Endothelial cell of hepatic sinusoid (primary cell): ENCODE measurements at regions not wholly inside any gene's neighbourhood (a gene's known extent, or its start where the extent isn't known, plus 50 kb on each side); places are given as distances from the start of the nearest gene placed in this dataset.
"Not testable (repeated sequence)": the region's sequence is repeated elsewhere in the genome, so short reads cannot be mapped to it uniquely, and the experiment has no call there.

Experiments
- in situ Hi-C: cut with HindIII; loops from 2 replicates; pipeline ENCODE4 v1.10.0; 2017; ENCODE audit warnings: low sequenced_read_pairs

- in situ Hi-C loops: no loop called here
Observed at GRCh38 chr9:102941868-102942267, 53.3 kb upstream of the CYLC2 start.

- in situ Hi-C loops: no loop called here
Observed at GRCh38 chr9:102922526-102922925, 72.6 kb upstream of the CYLC2 start.

GRCh38 chr9:102911185-102911584 lies 83.9 kb upstream of the CYLC2 start:
- in situ Hi-C loops: no loop called here

- in situ Hi-C loops: not testable (repeated sequence)
Observed at GRCh38 chr9:102905795-102906194, 89.3 kb upstream of the CYLC2 start.

- in situ Hi-C loops: no loop called here
Observed at GRCh38 chr9:102892025-102892424, 103.1 kb upstream of the CYLC2 start.

GRCh38 chr9:102888747-102889146 lies 106.4 kb upstream of the CYLC2 start:
- in situ Hi-C loops: not testable (repeated sequence)

GRCh38 chr9:102875687-102876086 lies 119.4 kb upstream of the CYLC2 start:
- in situ Hi-C loops: no loop called here

DNA sequence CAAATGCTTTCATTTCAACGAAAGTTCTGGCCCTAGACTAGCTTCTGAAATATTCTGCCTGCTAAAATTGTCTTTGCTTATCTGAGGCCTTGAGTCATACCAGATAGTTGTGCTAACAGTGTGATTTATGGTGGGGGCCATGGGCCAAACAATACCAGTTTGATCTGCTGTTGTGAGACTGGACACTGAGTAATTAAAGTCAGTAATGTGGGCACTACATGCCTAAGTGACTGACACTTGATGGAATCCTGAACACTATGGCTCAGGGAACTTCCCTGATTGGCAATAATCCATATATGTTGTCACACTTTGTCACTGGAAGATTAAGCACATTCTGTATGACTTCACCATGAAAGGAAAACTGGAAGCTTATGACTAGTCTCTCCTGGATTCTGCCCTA lies 127.6 kb upstream of the CYLC2 start:
- in situ Hi-C loops: no loop called here

- in situ Hi-C loops: no loop called here
Observed at GRCh38 chr9:102862478-102862877, 132.7 kb upstream of the CYLC2 start.

DNA sequence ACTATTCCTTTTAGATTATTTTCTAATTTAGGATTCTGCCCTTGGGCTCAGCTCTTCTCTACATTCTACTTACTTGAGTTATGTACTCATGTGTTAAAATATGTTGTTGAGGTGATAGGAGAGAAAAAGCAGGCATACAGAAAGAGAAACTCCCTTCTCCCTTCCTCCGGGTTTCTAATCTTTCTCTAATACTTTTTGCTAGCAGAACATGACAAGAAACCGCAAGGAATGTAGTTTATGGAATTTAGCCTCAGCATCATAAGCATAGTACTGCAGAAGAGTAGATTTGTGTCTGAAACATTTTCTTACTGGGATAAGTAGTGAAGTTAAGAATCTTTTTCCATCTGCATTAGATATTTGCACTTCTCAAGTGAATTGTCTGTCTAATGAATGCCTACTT lies 139.5 kb upstream of the CYLC2 start:
- in situ Hi-C loops: no loop called here

GRCh38 chr9:102845827-102846371 lies 149.2 kb upstream of the CYLC2 start:
- in situ Hi-C loops: no loop called here

GRCh38 chr9:102844716-102845115 lies 150.4 kb upstream of the CYLC2 start:
- in situ Hi-C loops: no loop called here

DNA sequence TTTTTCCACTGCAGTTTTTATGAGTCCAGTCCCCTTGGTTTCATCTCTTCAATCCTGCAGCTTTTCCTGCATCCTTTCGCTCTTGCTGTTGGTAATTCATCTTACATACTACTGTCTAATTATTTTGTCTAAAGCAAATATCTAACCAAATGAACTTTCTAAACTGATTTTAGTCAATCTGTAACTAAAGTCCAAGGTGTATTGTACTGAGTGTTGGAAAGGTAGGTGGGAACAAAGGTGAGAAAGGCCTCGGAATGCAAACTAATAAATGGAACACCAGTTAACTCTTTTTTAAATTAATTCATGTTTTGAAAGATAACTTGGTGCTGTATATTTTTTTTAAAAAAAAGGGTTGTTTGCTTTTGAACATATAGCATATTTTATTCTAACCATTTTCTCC lies 152.7 kb upstream of the CYLC2 start:
- in situ Hi-C loops: no loop called here

- in situ Hi-C loops: no loop called here
Observed at GRCh38 chr9:102841376-102841775, 153.8 kb upstream of the CYLC2 start.

DNA sequence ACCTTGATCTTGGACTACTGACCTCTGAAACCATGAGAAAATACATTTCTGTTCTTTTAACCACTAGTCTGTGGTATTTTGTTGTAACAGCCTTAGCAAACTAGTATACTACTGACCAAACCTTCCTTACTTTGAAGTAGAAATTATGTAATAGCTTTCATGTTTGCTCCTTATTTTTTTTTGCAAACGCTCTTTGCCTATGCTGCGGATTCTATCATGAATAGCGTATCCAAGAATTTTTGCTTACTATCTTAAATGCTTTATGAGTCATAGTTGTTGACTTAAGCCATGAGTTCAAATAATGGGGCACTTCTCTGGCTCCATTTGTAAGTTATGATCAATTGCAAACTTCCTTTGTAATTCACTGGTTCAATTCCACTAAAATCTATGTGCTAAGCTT lies 154.8 kb upstream of the CYLC2 start:
- in situ Hi-C loops: no loop called here

- in situ Hi-C loops: no loop called here
Observed at GRCh38 chr9:102832814-102833213, 162.3 kb upstream of the CYLC2 start.

DNA sequence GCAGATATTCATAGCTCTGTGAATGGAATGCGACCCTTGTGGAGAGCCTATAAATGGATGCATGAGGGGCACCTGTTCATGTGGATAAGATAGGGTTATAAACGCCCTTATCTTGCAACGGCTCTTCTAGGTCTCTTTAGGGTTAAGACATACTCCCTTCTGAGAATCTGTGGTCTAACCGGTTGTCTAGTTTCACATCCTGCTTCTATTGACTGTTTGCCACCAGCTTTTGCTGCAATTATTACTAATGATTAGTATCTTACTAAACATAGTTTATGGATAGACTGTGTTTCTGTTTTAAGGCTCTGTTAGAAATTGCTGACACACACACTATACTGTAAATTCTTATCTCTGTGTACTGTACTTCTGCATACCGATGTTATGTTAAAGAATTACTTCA lies 198.9 kb upstream of the CYLC2 start:
- in situ Hi-C loops: no loop called here

GRCh38 chr9:102795532-102795931 lies 199.6 kb upstream of the CYLC2 start:
- in situ Hi-C loops: no loop called here

DNA sequence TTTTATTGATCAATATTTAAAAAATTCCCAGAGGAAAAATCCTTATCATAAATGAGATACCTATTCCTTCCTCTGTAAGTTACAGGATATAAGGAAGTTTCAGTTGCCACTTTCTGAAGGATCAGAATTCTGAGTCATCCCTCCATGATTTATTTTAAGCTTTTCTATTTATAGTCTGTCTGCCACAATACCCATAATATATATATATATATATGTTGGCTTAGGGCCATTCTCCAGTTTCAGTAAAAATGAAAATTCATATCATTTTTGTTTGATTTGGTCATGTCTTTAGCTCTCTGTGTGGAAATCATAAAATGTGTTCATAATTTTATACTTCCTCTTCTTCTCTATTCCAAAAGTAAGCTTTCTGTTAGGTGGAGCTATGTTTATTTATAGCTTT lies 215.8 kb upstream of the CYLC2 start:
- in situ Hi-C loops: no loop called here

GRCh38 chr9:102778746-102779145 lies 216.4 kb upstream of the CYLC2 start:
- in situ Hi-C loops: no loop called here

DNA sequence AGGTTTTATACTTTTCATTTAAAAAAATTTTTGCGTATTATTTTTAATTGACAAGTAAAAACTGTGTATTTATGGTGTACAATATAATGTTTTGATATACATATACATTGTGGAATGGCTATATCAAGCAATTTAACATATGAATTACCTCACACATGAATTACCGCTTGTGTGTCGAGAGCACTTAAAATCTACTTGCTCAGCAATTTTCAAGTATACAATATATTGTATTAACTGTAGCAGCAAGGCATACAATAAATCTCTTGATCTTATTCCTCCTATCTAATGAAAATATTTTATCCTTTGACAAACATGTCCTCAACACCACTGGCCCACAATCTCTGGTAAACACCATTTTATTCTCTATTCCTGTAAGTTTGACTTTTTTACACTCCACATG lies 224.4 kb upstream of the CYLC2 start:
- in situ Hi-C loops: no loop called here

DNA sequence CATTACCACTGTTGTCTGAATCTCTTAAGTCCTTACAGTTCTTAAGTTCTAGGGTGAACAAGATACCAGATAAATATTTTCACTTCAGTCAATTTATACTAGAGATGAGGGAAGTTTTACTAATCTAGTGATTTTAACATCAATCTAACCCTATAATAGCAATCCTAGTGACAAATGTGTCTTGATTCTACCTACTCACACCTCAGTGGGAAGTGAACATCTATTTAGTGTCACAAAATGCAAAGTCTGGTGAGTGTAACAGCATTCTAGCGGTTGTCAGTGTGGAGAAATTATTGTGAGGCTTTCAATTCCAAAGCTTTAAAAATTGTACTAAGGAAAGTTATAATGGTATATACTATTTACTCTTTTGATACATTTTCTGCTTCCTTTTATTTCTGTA lies 225.8 kb upstream of the CYLC2 start:
- in situ Hi-C loops: no loop called here

DNA sequence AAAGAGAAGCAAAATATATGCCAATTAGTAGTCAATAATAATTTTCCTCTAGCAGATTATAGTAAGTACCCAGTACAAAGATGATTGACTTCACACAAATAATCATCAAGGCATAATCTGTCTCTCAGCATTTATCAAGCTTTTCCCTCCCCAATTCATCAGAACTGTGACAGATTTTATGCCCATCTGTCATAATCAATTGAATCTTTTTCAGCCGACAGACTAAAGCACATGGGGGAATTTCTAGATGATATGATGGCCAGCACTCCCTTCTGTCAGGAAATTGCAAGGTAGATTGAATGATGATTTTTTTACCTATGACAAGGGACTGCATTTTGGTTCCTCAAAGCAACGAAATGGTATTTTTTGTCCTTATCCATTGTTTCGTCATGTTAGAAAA lies 227.1 kb upstream of the CYLC2 start:
- in situ Hi-C loops: no loop called here

DNA sequence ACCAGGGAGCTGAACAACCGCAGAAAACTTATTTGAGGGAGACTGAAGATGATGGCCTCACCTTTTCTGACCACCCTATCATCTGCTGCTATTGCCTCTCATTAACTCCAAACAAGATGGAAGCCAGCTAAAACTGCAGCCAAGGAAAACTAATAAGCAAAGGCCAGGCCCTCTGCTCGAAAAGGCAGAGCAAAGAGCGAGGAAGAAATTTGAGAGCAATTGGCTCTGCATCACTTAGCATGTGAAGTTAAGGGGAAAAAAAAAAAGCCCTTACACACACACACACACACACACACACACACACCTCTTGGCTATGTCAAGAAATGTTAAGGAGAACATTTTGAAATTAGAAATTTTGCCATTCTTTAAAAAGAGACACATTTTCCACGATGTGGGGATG lies 228.1 kb upstream of the CYLC2 start:
- in situ Hi-C loops: no loop called here
